Endothelial cell (in vitro differentiated cells): ENCODE measurements at regions not wholly inside any gene's neighbourhood (a gene's known extent, or its start where the extent isn't known, plus 50 kb on each side); places are given as distances from the start of the nearest gene placed in this dataset.

Source experiments
- DNase-seq: peaks from one replicate; pipeline ENCODE4 v3.0.0; 2021; ENCODE audit warnings: low spot score
- H3K27ac Mint-ChIP-seq: one replicate; pipeline ENCODE4 v1.8.0; 2021; ENCODE audit warnings: mixed read lengths, inconsistent platforms; ENCODE audit not compliant: unreplicated experiment
- H3K27me3 Mint-ChIP-seq: one replicate; pipeline ENCODE4 v1.8.0; 2021; ENCODE audit warnings: mild to moderate bottlenecking, moderate library complexity, mixed read lengths, inconsistent platforms; ENCODE audit not compliant: unreplicated experiment
- H3K36me3 Mint-ChIP-seq: one replicate; pipeline ENCODE4 v1.8.0; 2021; ENCODE audit warnings: mild to moderate bottlenecking, low read depth, mixed read lengths, inconsistent platforms; ENCODE audit not compliant: unreplicated experiment
- H3K4me1 Mint-ChIP-seq: one replicate; pipeline ENCODE4 v1.8.0; 2021; ENCODE audit warnings: mild to moderate bottlenecking, mixed read lengths, inconsistent platforms; ENCODE audit not compliant: unreplicated experiment
- H3K4me3 Mint-ChIP-seq: one replicate; pipeline ENCODE4 v1.8.0; 2021; ENCODE audit warnings: mild to moderate bottlenecking, mixed read lengths, inconsistent platforms; ENCODE audit not compliant: unreplicated experiment
- H3K9me3 Mint-ChIP-seq: one replicate; pipeline ENCODE4 v1.8.0; 2021; ENCODE audit warnings: mixed read lengths, inconsistent platforms; ENCODE audit not compliant: unreplicated experiment
- CTCF ChIP-seq: fragments of 200-600 bp; sonication (generic); IDR thresholded peaks from one replicate; pipeline ENCODE4 v1.5.0; 2021; ENCODE audit warnings: antibody characterized with exemption; ENCODE audit not compliant: unreplicated experiment

- Mint-ChIP-seq H3K4me1 (peaks cover 6% of the 10 kb centered on the region), H3K4me3 (no peak overlapping the region), H3K9me3 (no peaks in the 10 kb centered on the region), H3K27ac (peak overlapping the region; percentile 26), H3K36me3 (peaks cover 4% of the 10 kb centered on the region), H3K27me3 (no peaks in the 10 kb centered on the region)
- no peak for TF ChIP-seq CTCF
- DNase-seq, result no peak
These were observed 113.9 kb upstream of the FOXF1 start for GRCh38 chr16:86396422-86396821.

- H3K27me3 Mint-ChIP-seq, result peaks cover 1% of the 10 kb centered on the region
- DNase-seq, result no peak
- H3K27ac Mint-ChIP-seq, result no peak overlapping the region
- no peak overlapping the region for H3K4me3 Mint-ChIP-seq
- H3K9me3 Mint-ChIP-seq, result no peaks in the 10 kb centered on the region
- H3K4me1 Mint-ChIP-seq, result peaks cover 11% of the 10 kb centered on the region
- no peak for TF ChIP-seq CTCF
- H3K36me3 Mint-ChIP-seq, result peaks cover 8% of the 10 kb centered on the region
These were observed 113.4 kb upstream of the FOXF1 start for GRCh38 chr16:86396901-86397311.

- TF ChIP-seq CTCF, result no peak
- Mint-ChIP-seq H3K27ac (no peak overlapping the region), H3K4me1 (peaks cover 17% of the 10 kb centered on the region), H3K4me3 (no peak overlapping the region), H3K9me3 (no peaks in the 10 kb centered on the region), H3K27me3 (peaks cover 1% of the 10 kb centered on the region), H3K36me3 (peaks cover 9% of the 10 kb centered on the region)
- no peak for DNase-seq
These were observed 112.1 kb upstream of the FOXF1 start for GRCh38 chr16:86398201-86398600.

- TF ChIP-seq CTCF, result no peak
- no peaks in the 10 kb centered on the region for H3K9me3 Mint-ChIP-seq
- DNase-seq, result no peak
- H3K4me1 Mint-ChIP-seq, result peaks cover 21% of the 10 kb centered on the region
- H3K4me3 Mint-ChIP-seq, result no peak overlapping the region
- H3K36me3 Mint-ChIP-seq, result peaks cover 9% of the 10 kb centered on the region
- peaks cover 1% of the 10 kb centered on the region for H3K27me3 Mint-ChIP-seq
- no peak overlapping the region for H3K27ac Mint-ChIP-seq
These were observed 111.7 kb upstream of the FOXF1 start for GRCh38 chr16:86398622-86399021.

- Mint-ChIP-seq H3K27ac (no peak overlapping the region), H3K9me3 (no peaks in the 10 kb centered on the region), H3K4me1 (peaks cover 37% of the 10 kb centered on the region), H3K36me3 (peaks cover 9% of the 10 kb centered on the region), H3K4me3 (no peak overlapping the region), H3K27me3 (peaks cover 7% of the 10 kb centered on the region)
- no peak for TF ChIP-seq CTCF
- no peak for DNase-seq
These were observed 109.2 kb upstream of the FOXF1 start for GRCh38 chr16:86401126-86401525.
